Upper lobe of left lung (tissue), 4 donors: ENCODE measurements at regions not wholly inside any gene's neighbourhood (a gene's known extent, or its start where the extent isn't known, plus 50 kb on each side); places are given as distances from the start of the nearest gene placed in this dataset.

ENCODE experiments used
- CTCF ChIP-seq, 6 experiments: fragments of 450-650 bp in 4 of 6; fragments of 200-600 bp in 2 of 6; sonication (generic) in 2 of 6; IDR thresholded peaks; one replicate each; pipeline ENCODE4 v1.5.1; 2016 to 2019; ENCODE audit warnings: antibody characterized with exemption in 6 of 6
- EP300 ChIP-seq, 4 donors: sonication (generic); formaldehyde crosslinking; IDR thresholded peaks; one replicate each; pipeline ENCODE4 v1.5.1; 2017; ENCODE audit warnings: antibody characterized with exemption in 4 of 4, control low read depth in 2 of 4
- POLR2AphosphoS5 ChIP-seq, 2 donors: sonication (generic); formaldehyde crosslinking; IDR thresholded peaks; one replicate each; pipeline ENCODE4 v1.5.1; 2017; ENCODE audit warnings: antibody characterized with exemption in 2 of 2

GRCh38 chr6:103587722-103588121 lies 1272.0 kb downstream of the HACE1 start:
- TF ChIP-seq CTCF (IDR thresholded peaks at IDR 0.05) (no peak), EP300 (IDR thresholded peaks at IDR 0.05) (no peak), POLR2AphosphoS5 (IDR thresholded peaks at IDR 0.05) (no peak)
